Liver (tissue), 8 donors: ENCODE measurements at regions not wholly inside any gene's neighbourhood (a gene's known extent, or its start where the extent isn't known, plus 50 kb on each side); places are given as distances from the start of the nearest gene placed in this dataset.

Source experiments
- DNase-seq: peaks from one replicate; pipeline ENCODE4 v3.0.0-alpha.2; 2017; ENCODE audit warnings: low spot score
- H3K27ac ChIP-seq, 2 donors: one replicate each; pipeline ENCODE4 v1.7.0; 2013; ENCODE audit warnings: inconsistent platforms in 2 of 2, low read length in 2 of 2, control low read depth in 1 of 2, low read depth in 1 of 2, mild to moderate bottlenecking in 1 of 2
- H3K27me3 ChIP-seq, 4 donors: one replicate each; pipeline versions ENCODE4 v1.6.1 to v1.7.0; 2013; ENCODE audit warnings: low read length in 3 of 4, inconsistent platforms in 1 of 4, mild to moderate bottlenecking in 1 of 4, moderate library complexity in 1 of 4; ENCODE audit not compliant: control insufficient read depth in 4 of 4, insufficient read depth in 4 of 4
- H3K36me3 ChIP-seq, 4 donors: one replicate each; pipeline versions ENCODE4 v1.6.1 to v1.7.0; 2013; ENCODE audit warnings: low read length in 3 of 4, mild to moderate bottlenecking in 3 of 4, low read depth in 1 of 4, moderate library complexity in 1 of 4; ENCODE audit not compliant: control insufficient read depth in 4 of 4, insufficient read depth in 3 of 4
- H3K4me1 ChIP-seq, 4 donors: one replicate each; pipeline versions ENCODE4 v1.6.1 to v1.7.0; 2013; ENCODE audit warnings: low read length in 3 of 4, mild to moderate bottlenecking in 3 of 4, moderate library complexity in 1 of 4; ENCODE audit not compliant: control insufficient read depth in 4 of 4, insufficient read depth in 4 of 4
- H3K4me3 ChIP-seq, 3 donors: one replicate each; pipeline versions ENCODE4 v1.6.1 to v1.7.0; 2013; ENCODE audit warnings: low read length in 3 of 3, control low read depth in 1 of 3, low read depth in 1 of 3, mild to moderate bottlenecking in 1 of 3
- H3K9ac ChIP-seq, 2 donors: one replicate each; pipeline ENCODE4 v1.7.0; 2013; ENCODE audit warnings: low read length in 2 of 2, mild to moderate bottlenecking in 2 of 2, moderate library complexity in 2 of 2, control low read depth in 1 of 2, low read depth in 1 of 2
- H3K9me3 ChIP-seq, 4 donors: one replicate each; pipeline versions ENCODE4 v1.6.1 to v1.7.0; 2013; ENCODE audit warnings: low read length in 3 of 4; ENCODE audit not compliant: control insufficient read depth in 4 of 4
- ATF3 ChIP-seq: IDR thresholded peaks from 2 replicates; pipeline ENCODE4 v1.6.1; 2016; ENCODE audit warnings: antibody characterized with exemption
- CTCF ChIP-seq: fragments of 150-350 bp; IDR thresholded peaks from 2 replicates; pipeline ENCODE4 v1.5.1; 2017; ENCODE audit warnings: improper control_type of control experiment, low read depth, low read length; ENCODE audit not compliant: missing input control
- EGR1 ChIP-seq, 2 donors: IDR thresholded peaks; 2 replicates each; pipeline ENCODE4 v1.6.1; 2016 to 2018; ENCODE audit warnings: antibody characterized with exemption in 2 of 2, low read depth in 2 of 2
- FOXA1 ChIP-seq: IDR thresholded peaks from 2 replicates; pipeline ENCODE4 v1.6.1; 2016; ENCODE audit warnings: antibody characterized with exemption
- FOXA2 ChIP-seq: IDR thresholded peaks from 2 replicates; pipeline ENCODE4 v1.6.1; 2016; ENCODE audit warnings: antibody characterized with exemption
- HNF4A ChIP-seq, 2 donors: conservative IDR thresholded peaks; 2 replicates each; pipeline ENCODE4 v1.6.1; 2016; ENCODE audit warnings: antibody characterized with exemption in 2 of 2, mild to moderate bottlenecking in 2 of 2
- HNF4G ChIP-seq: IDR thresholded peaks from 2 replicates; pipeline ENCODE4 v1.6.1; 2016; ENCODE audit warnings: antibody characterized with exemption
- MAX ChIP-seq: IDR thresholded peaks from 2 replicates; pipeline ENCODE4 v1.6.1; 2016; ENCODE audit warnings: antibody characterized with exemption
- RAD21 ChIP-seq, 2 donors: IDR thresholded peaks; 2 replicates each; pipeline ENCODE4 v1.6.1; 2016; ENCODE audit warnings: antibody characterized with exemption in 2 of 2, mild to moderate bottlenecking in 2 of 2
- REST ChIP-seq: IDR thresholded peaks from 2 replicates; pipeline ENCODE4 v1.6.1; 2016; ENCODE audit warnings: antibody characterized with exemption, mild to moderate bottlenecking
- SP1 ChIP-seq: IDR thresholded peaks from 2 replicates; pipeline ENCODE4 v1.6.1; 2018; ENCODE audit warnings: antibody characterized with exemption, mild to moderate bottlenecking
- TAF1 ChIP-seq: conservative IDR thresholded peaks from 2 replicates; pipeline ENCODE4 v1.6.1; 2016; ENCODE audit warnings: antibody characterized with exemption, mild to moderate bottlenecking
- YY1 ChIP-seq: IDR thresholded peaks from 2 replicates; pipeline ENCODE4 v1.6.1; 2016; ENCODE audit warnings: antibody characterized with exemption, mild to moderate bottlenecking
- ZBTB33 ChIP-seq: IDR thresholded peaks from 2 replicates; pipeline ENCODE4 v1.6.1; 2016; ENCODE audit warnings: antibody characterized with exemption
- WGBS: extraction: QIAGEN DNeasy Blood & Tissue Kit; methylation state at CpG from one replicate; pipeline ENCODE4 v1.1.7; 2013; 5-methylcytosine and 5-hydroxymethylcytosine counted together
- donor health status: healthy.
- donor health status: healthy.
- donor health status: healthy.
- donor health status: healthy.
- donor health status: healthy.

- TF ChIP-seq RAD21 (IDR thresholded peaks at IDR 0.05) (no peak), TAF1 (no peak), FOXA2 (no peak), ZBTB33 (no peak), FOXA1 (no peak), HNF4G (no peak)
These were observed 177.0 kb upstream of the MMS22L start (continued) for GRCh38 chr6:97459986-97460385.

GRCh38 chr6:97460394-97461080 is 177.5 kb upstream of the MMS22L start:
- Histone ChIP-seq H3K36me3 (no peaks in the 10 kb centered on the region), H3K4me1 (no peaks in the 10 kb centered on the region), H3K9ac (no peak overlapping the region), H3K9me3 (no peaks in the 10 kb centered on the region), H3K4me3 (no peak overlapping the region), H3K27me3 (peaks cover 0 to 2% (median 0%) of the 10 kb centered on the region in 4 donors), H3K27ac (no peak overlapping the region)
- TF ChIP-seq TAF1: no peak
- no peak for TF ChIP-seq EGR1 (IDR thresholded peaks at IDR 0.05; ENCODE audit: low read depth in 2 of 2)
- TF ChIP-seq CTCF: no peak
- TF ChIP-seq MAX: no peak
- TF ChIP-seq FOXA2: no peak
- no peak for TF ChIP-seq HNF4A (conservative IDR thresholded peaks at IDR 0.05)
- TF ChIP-seq ZBTB33: no peak
- no peak for TF ChIP-seq ATF3
- no peak for TF ChIP-seq RAD21 (IDR thresholded peaks at IDR 0.05)
- no peak for TF ChIP-seq YY1
- TF ChIP-seq REST: no peak
- no peak for TF ChIP-seq HNF4G
- TF ChIP-seq SP1: no peak
- DNase-seq: no peak
- 79% methylated on average over 7 of the region's 7 CpGs for whole genome bisulfite sequencing
